ENCODE measurements at regions not wholly inside any gene's neighbourhood (a gene's known extent, or its start where the extent isn't known, plus 50 kb on each side); places are given as distances from the start of the nearest gene placed in this dataset.
"Not testable (repeated sequence)": the region's sequence is repeated elsewhere in the genome, so short reads cannot be mapped to it uniquely, and the experiment has no call there.

- no peaks in the 10 kb centered on the region for H3K36me3 ChIP-seq (ENCODE audit: insufficient read depth)
- no peak overlapping the region for H3K27ac ChIP-seq (ENCODE audit: low read depth)
- no peak overlapping the region for H3K4me3 ChIP-seq (ENCODE audit: low read depth, low read length)
- WGBS = 85% methylated on average over 2 of the region's 2 CpGs
- no peak for DNase-seq (ENCODE audit: extremely low spot score)
- H3K4me1 ChIP-seq (ENCODE audit: insufficient read depth) = no peaks in the 10 kb centered on the region
These were observed 328.8 kb downstream of the ZNF674 start for GRCh38 chrX:46216406-46216805.

GRCh38 chrX:46211079-46211478 lies 334.1 kb downstream of the ZNF674 start:
- 96% methylated on average over 4 of the region's 4 CpGs for WGBS
- H3K36me3 ChIP-seq (ENCODE audit: insufficient read depth) = no peaks in the 10 kb centered on the region
- DNase-seq (ENCODE audit: extremely low spot score) = no peak
- no peak overlapping the region for H3K4me3 ChIP-seq (ENCODE audit: low read depth, low read length)
- no peak overlapping the region for H3K27ac ChIP-seq (ENCODE audit: low read depth)
- no peaks in the 10 kb centered on the region for H3K4me1 ChIP-seq (ENCODE audit: insufficient read depth)

GRCh38 chrX:46209768-46210167 lies 335.5 kb downstream of the ZNF674 start:
- WGBS = 63% methylated on average over 4 of the region's 4 CpGs
- Histone ChIP-seq H3K4me1 (ENCODE audit: insufficient read depth) (no peaks in the 10 kb centered on the region), H3K27ac (ENCODE audit: low read depth) (no peak overlapping the region), H3K36me3 (ENCODE audit: insufficient read depth) (no peaks in the 10 kb centered on the region), H3K4me3 (ENCODE audit: low read depth, low read length) (no peak overlapping the region)
- DNase-seq (ENCODE audit: extremely low spot score) = no peak

GRCh38 chrX:46209037-46209436 lies 336.2 kb downstream of the ZNF674 start:
- Histone ChIP-seq H3K4me3 (ENCODE audit: low read depth, low read length) (no peak overlapping the region), H3K27ac (ENCODE audit: low read depth) (no peak overlapping the region), H3K36me3 (ENCODE audit: insufficient read depth) (no peaks in the 10 kb centered on the region), H3K4me1 (ENCODE audit: insufficient read depth) (no peaks in the 10 kb centered on the region)
- DNase-seq (ENCODE audit: extremely low spot score) = no peak

GRCh38 chrX:46208225-46208854 lies 336.9 kb downstream of the ZNF674 start:
- H3K36me3 ChIP-seq (ENCODE audit: insufficient read depth) = no peaks in the 10 kb centered on the region
- no peak overlapping the region for H3K27ac ChIP-seq (ENCODE audit: low read depth)
- H3K4me1 ChIP-seq (ENCODE audit: insufficient read depth) = no peaks in the 10 kb centered on the region
- no peak overlapping the region for H3K4me3 ChIP-seq (ENCODE audit: low read depth, low read length)
- no peak for DNase-seq (ENCODE audit: extremely low spot score)
- 39% methylated on average over 2 of the region's 2 CpGs for WGBS

GRCh38 chrX:46204721-46205422 lies 340.3 kb downstream of the ZNF674 start:
- 76% methylated on average over 1 of the region's 1 CpG for WGBS
- Histone ChIP-seq H3K27ac (ENCODE audit: low read depth) (no peak overlapping the region), H3K4me3 (ENCODE audit: low read depth, low read length) (no peak overlapping the region), H3K4me1 (ENCODE audit: insufficient read depth) (no peaks in the 10 kb centered on the region), H3K36me3 (ENCODE audit: insufficient read depth) (no peaks in the 10 kb centered on the region)
- DNase-seq (ENCODE audit: extremely low spot score) = no peak

GRCh38 chrX:46202733-46203514 lies 342.3 kb downstream of the ZNF674 start:
- H3K36me3 ChIP-seq (ENCODE audit: insufficient read depth) = no peaks in the 10 kb centered on the region
- no peak overlapping the region for H3K4me3 ChIP-seq (ENCODE audit: low read depth, low read length)
- no peak for DNase-seq (ENCODE audit: extremely low spot score)
- 75% methylated on average over 10 of the region's 10 CpGs for WGBS
- no peak overlapping the region for H3K27ac ChIP-seq (ENCODE audit: low read depth)
- H3K4me1 ChIP-seq (ENCODE audit: insufficient read depth) = no peaks in the 10 kb centered on the region

- H3K36me3 ChIP-seq (ENCODE audit: insufficient read depth) = no peaks in the 10 kb centered on the region
- WGBS = 62% methylated on average over 1 of the region's 1 CpG
- DNase-seq (ENCODE audit: extremely low spot score) = no peak
- H3K4me1 ChIP-seq (ENCODE audit: insufficient read depth) = no peaks in the 10 kb centered on the region
- no peak overlapping the region for H3K27ac ChIP-seq (ENCODE audit: low read depth)
- no peak overlapping the region for H3K4me3 ChIP-seq (ENCODE audit: low read depth, low read length)
These were observed 344.8 kb downstream of the ZNF674 start for GRCh38 chrX:46200413-46200812.

- WGBS = 72% methylated on average over 1 of the region's 1 CpG
- H3K27ac ChIP-seq (ENCODE audit: low read depth) = no peak overlapping the region
These were observed 346.4 kb downstream of the ZNF674 start for GRCh38 chrX:46198858-46199257.

GRCh38 chrX:46186811-46187106 lies 358.5 kb downstream of the ZNF674 start:
- H3K4me1 ChIP-seq (ENCODE audit: insufficient read depth); DNase-seq (ENCODE audit: extremely low spot score); H3K36me3 ChIP-seq (ENCODE audit: insufficient read depth); H3K27ac ChIP-seq (ENCODE audit: low read depth); H3K4me3 ChIP-seq (ENCODE audit: low read depth, low read length): not testable (repeated sequence)
- WGBS = 90% methylated on average over 2 of the region's 2 CpGs

More at GRCh38 chrX:46198858-46199257, 346.4 kb downstream of the ZNF674 start:
- no peak overlapping the region for H3K4me3 ChIP-seq (ENCODE audit: low read depth, low read length)
- no peaks in the 10 kb centered on the region for H3K36me3 ChIP-seq (ENCODE audit: insufficient read depth)
- H3K4me1 ChIP-seq (ENCODE audit: insufficient read depth) = no peaks in the 10 kb centered on the region
- DNase-seq (ENCODE audit: extremely low spot score) = no peak

- Histone ChIP-seq H3K36me3 (ENCODE audit: insufficient read depth) (no peaks in the 10 kb centered on the region), H3K4me3 (ENCODE audit: low read depth, low read length) (no peak overlapping the region), H3K4me1 (ENCODE audit: insufficient read depth) (no peaks in the 10 kb centered on the region), H3K27ac (ENCODE audit: low read depth) (no peak overlapping the region)
- DNase-seq (ENCODE audit: extremely low spot score) = no peak
- 54% methylated on average over 7 of the region's 7 CpGs for WGBS
These were observed 359.1 kb downstream of the ZNF674 start for GRCh38 chrX:46185923-46186810.

- Histone ChIP-seq H3K4me1 (ENCODE audit: insufficient read depth) (no peaks in the 10 kb centered on the region), H3K27ac (ENCODE audit: low read depth) (no peak overlapping the region), H3K4me3 (ENCODE audit: low read depth, low read length) (no peak overlapping the region), H3K36me3 (ENCODE audit: insufficient read depth) (no peaks in the 10 kb centered on the region)
- 60% methylated on average over 2 of the region's 2 CpGs for WGBS
- no peak for DNase-seq (ENCODE audit: extremely low spot score)
These were observed 360.5 kb downstream of the ZNF674 start for GRCh38 chrX:46184749-46185148.

GRCh38 chrX:46180258-46180687 lies 364.9 kb downstream of the ZNF674 start:
- DNase-seq (ENCODE audit: extremely low spot score) = no peak
- Histone ChIP-seq H3K36me3 (ENCODE audit: insufficient read depth) (no peaks in the 10 kb centered on the region), H3K4me3 (ENCODE audit: low read depth, low read length) (no peak overlapping the region), H3K27ac (ENCODE audit: low read depth) (no peak overlapping the region), H3K4me1 (ENCODE audit: insufficient read depth) (no peaks in the 10 kb centered on the region)
- WGBS = 60% methylated on average over 3 of the region's 3 CpGs
